ENCODE measurements at regions not wholly inside any gene's neighbourhood (a gene's known extent, or its start where the extent isn't known, plus 50 kb on each side); places are given as distances from the start of the nearest gene placed in this dataset.

- H3K9me3 ChIP-seq (ENCODE audit: control insufficient read depth, insufficient read depth, low read depth, low read length), result no peaks in the 10 kb centered on the region
- no peak overlapping the region for H3K27ac ChIP-seq (ENCODE audit: low read depth, low read length)
- no peaks in the 10 kb centered on the region for H3K36me3 ChIP-seq (ENCODE audit: control insufficient read depth, insufficient read depth, low read length)
Measured at GRCh38 chr4:125140966-125141495, 173.7 kb upstream of the FAT4 start.

GRCh38 chr4:125135652-125136051 lies 179.1 kb upstream of the FAT4 start:
- H3K27me3 ChIP-seq (ENCODE audit: control insufficient read depth, insufficient read depth, low read length), result no peaks in the 10 kb centered on the region
- H3K4me1 ChIP-seq (ENCODE audit: control insufficient read depth, insufficient read depth, low read length), result no peaks in the 10 kb centered on the region
- no peaks in the 10 kb centered on the region for H3K36me3 ChIP-seq (ENCODE audit: control insufficient read depth, insufficient read depth, low read length)
- no peak overlapping the region for H3K27ac ChIP-seq (ENCODE audit: low read depth, low read length)
- no peak overlapping the region for H3K9ac ChIP-seq (ENCODE audit: low read length)
- H3K4me3 ChIP-seq (ENCODE audit: low read depth, low read length), result no peak overlapping the region
- no peaks in the 10 kb centered on the region for H3K9me3 ChIP-seq (ENCODE audit: control insufficient read depth, insufficient read depth, low read depth, low read length)

More at GRCh38 chr4:125140966-125141495, 173.7 kb upstream of the FAT4 start:
- no peak overlapping the region for H3K4me3 ChIP-seq (ENCODE audit: low read depth, low read length)
- H3K4me1 ChIP-seq (ENCODE audit: control insufficient read depth, insufficient read depth, low read length), result no peaks in the 10 kb centered on the region
- H3K27me3 ChIP-seq (ENCODE audit: control insufficient read depth, insufficient read depth, low read length), result no peaks in the 10 kb centered on the region
- H3K9ac ChIP-seq (ENCODE audit: low read length), result no peak overlapping the region

GRCh38 chr4:125132729-125133128 lies 182.0 kb upstream of the FAT4 start:
- Histone ChIP-seq H3K27ac (ENCODE audit: low read depth, low read length) (no peak overlapping the region), H3K36me3 (ENCODE audit: control insufficient read depth, insufficient read depth, low read length) (no peaks in the 10 kb centered on the region), H3K27me3 (ENCODE audit: control insufficient read depth, insufficient read depth, low read length) (no peaks in the 10 kb centered on the region), H3K4me3 (ENCODE audit: low read depth, low read length) (no peak overlapping the region), H3K4me1 (ENCODE audit: control insufficient read depth, insufficient read depth, low read length) (no peaks in the 10 kb centered on the region), H3K9ac (ENCODE audit: low read length) (no peak overlapping the region), H3K9me3 (ENCODE audit: control insufficient read depth, insufficient read depth, low read depth, low read length) (no peaks in the 10 kb centered on the region)

- Histone ChIP-seq H3K36me3 (ENCODE audit: control insufficient read depth, insufficient read depth, low read length) (no peaks in the 10 kb centered on the region), H3K27me3 (ENCODE audit: control insufficient read depth, insufficient read depth, low read length) (no peaks in the 10 kb centered on the region), H3K9ac (ENCODE audit: low read length) (no peak overlapping the region), H3K4me1 (ENCODE audit: control insufficient read depth, insufficient read depth, low read length) (no peaks in the 10 kb centered on the region), H3K27ac (ENCODE audit: low read depth, low read length) (no peak overlapping the region), H3K4me3 (ENCODE audit: low read depth, low read length) (no peak overlapping the region), H3K9me3 (ENCODE audit: control insufficient read depth, insufficient read depth, low read depth, low read length) (no peaks in the 10 kb centered on the region)
Measured at GRCh38 chr4:125131891-125132680, 182.7 kb upstream of the FAT4 start.

GRCh38 chr4:125125276-125125675 lies 189.5 kb upstream of the FAT4 start:
- H3K27ac ChIP-seq (ENCODE audit: low read depth, low read length), result no peak overlapping the region
- H3K4me1 ChIP-seq (ENCODE audit: control insufficient read depth, insufficient read depth, low read length), result peaks cover 6% of the 10 kb centered on the region
- H3K4me3 ChIP-seq (ENCODE audit: low read depth, low read length), result no peak overlapping the region
- no peaks in the 10 kb centered on the region for H3K36me3 ChIP-seq (ENCODE audit: control insufficient read depth, insufficient read depth, low read length)
- no peak overlapping the region for H3K9ac ChIP-seq (ENCODE audit: low read length)
- no peaks in the 10 kb centered on the region for H3K9me3 ChIP-seq (ENCODE audit: control insufficient read depth, insufficient read depth, low read depth, low read length)
- no peaks in the 10 kb centered on the region for H3K27me3 ChIP-seq (ENCODE audit: control insufficient read depth, insufficient read depth, low read length)

GRCh38 chr4:125123570-125124109 lies 191.1 kb upstream of the FAT4 start:
- Histone ChIP-seq H3K27ac (ENCODE audit: low read depth, low read length) (no peak overlapping the region), H3K9me3 (ENCODE audit: control insufficient read depth, insufficient read depth, low read depth, low read length) (no peaks in the 10 kb centered on the region), H3K4me1 (ENCODE audit: control insufficient read depth, insufficient read depth, low read length) (peaks cover 6% of the 10 kb centered on the region), H3K27me3 (ENCODE audit: control insufficient read depth, insufficient read depth, low read length) (no peaks in the 10 kb centered on the region), H3K9ac (ENCODE audit: low read length) (no peak overlapping the region), H3K36me3 (ENCODE audit: control insufficient read depth, insufficient read depth, low read length) (no peaks in the 10 kb centered on the region), H3K4me3 (ENCODE audit: low read depth, low read length) (no peak overlapping the region)

GRCh38 chr4:125121581-125121980 lies 193.2 kb upstream of the FAT4 start:
- no peaks in the 10 kb centered on the region for H3K36me3 ChIP-seq (ENCODE audit: control insufficient read depth, insufficient read depth, low read length)

GRCh38 chr4:125116431-125116830 lies 198.3 kb upstream of the FAT4 start:
- H3K4me1 ChIP-seq (ENCODE audit: control insufficient read depth, insufficient read depth, low read length), result peaks cover under 1% of the 10 kb centered on the region; the same call in 1 of the 2 replicates
- no peaks in the 10 kb centered on the region for H3K9me3 ChIP-seq (ENCODE audit: control insufficient read depth, insufficient read depth, low read depth, low read length)
- H3K27me3 ChIP-seq (ENCODE audit: control insufficient read depth, insufficient read depth, low read length), result no peaks in the 10 kb centered on the region
- H3K4me3 ChIP-seq (ENCODE audit: low read depth, low read length), result no peak overlapping the region
- no peak overlapping the region for H3K27ac ChIP-seq (ENCODE audit: low read depth, low read length)
- no peaks in the 10 kb centered on the region for H3K36me3 ChIP-seq (ENCODE audit: control insufficient read depth, insufficient read depth, low read length)
- H3K9ac ChIP-seq (ENCODE audit: low read length), result no peak overlapping the region

More at GRCh38 chr4:125121581-125121980, 193.2 kb upstream of the FAT4 start:
- no peak overlapping the region for H3K9ac ChIP-seq (ENCODE audit: low read length)
- no peak overlapping the region for H3K27ac ChIP-seq (ENCODE audit: low read depth, low read length)
- no peak overlapping the region for H3K4me3 ChIP-seq (ENCODE audit: low read depth, low read length)
- peaks cover 6% of the 10 kb centered on the region for H3K4me1 ChIP-seq (ENCODE audit: control insufficient read depth, insufficient read depth, low read length)
- H3K9me3 ChIP-seq (ENCODE audit: control insufficient read depth, insufficient read depth, low read depth, low read length), result no peaks in the 10 kb centered on the region
- H3K27me3 ChIP-seq (ENCODE audit: control insufficient read depth, insufficient read depth, low read length), result no peaks in the 10 kb centered on the region

GRCh38 chr4:125115941-125116340 lies 198.8 kb upstream of the FAT4 start:
- H3K9ac ChIP-seq (ENCODE audit: low read length), result no peak overlapping the region
- H3K36me3 ChIP-seq (ENCODE audit: control insufficient read depth, insufficient read depth, low read length), result no peaks in the 10 kb centered on the region
- H3K27ac ChIP-seq (ENCODE audit: low read depth, low read length), result no peak overlapping the region
- no peaks in the 10 kb centered on the region for H3K9me3 ChIP-seq (ENCODE audit: control insufficient read depth, insufficient read depth, low read depth, low read length)
- peaks cover 5% of the 10 kb centered on the region; the same call in 1 of the 2 replicates for H3K4me1 ChIP-seq (ENCODE audit: control insufficient read depth, insufficient read depth, low read length)
- H3K27me3 ChIP-seq (ENCODE audit: control insufficient read depth, insufficient read depth, low read length), result no peaks in the 10 kb centered on the region
- H3K4me3 ChIP-seq (ENCODE audit: low read depth, low read length), result no peak overlapping the region

- no peaks in the 10 kb centered on the region for H3K27me3 ChIP-seq (ENCODE audit: control insufficient read depth, insufficient read depth, low read length)
- no peak overlapping the region for H3K27ac ChIP-seq (ENCODE audit: low read depth, low read length)
- H3K9me3 ChIP-seq (ENCODE audit: control insufficient read depth, insufficient read depth, low read depth, low read length), result no peaks in the 10 kb centered on the region
- H3K4me1 ChIP-seq (ENCODE audit: control insufficient read depth, insufficient read depth, low read length), result peaks cover 5% of the 10 kb centered on the region; the same call in 1 of the 2 replicates
- H3K36me3 ChIP-seq (ENCODE audit: control insufficient read depth, insufficient read depth, low read length), result no peaks in the 10 kb centered on the region
- H3K4me3 ChIP-seq (ENCODE audit: low read depth, low read length), result no peak overlapping the region
- H3K9ac ChIP-seq (ENCODE audit: low read length), result no peak overlapping the region
Measured at GRCh38 chr4:125115476-125115875, 199.3 kb upstream of the FAT4 start.

- H3K36me3 ChIP-seq (ENCODE audit: control insufficient read depth, insufficient read depth, low read length), result no peaks in the 10 kb centered on the region
- H3K9ac ChIP-seq (ENCODE audit: low read length), result no peak overlapping the region
Measured at GRCh38 chr4:125112536-125112935, 202.2 kb upstream of the FAT4 start.

More at GRCh38 chr4:125112536-125112935, 202.2 kb upstream of the FAT4 start:
- H3K4me3 ChIP-seq (ENCODE audit: low read depth, low read length), result no peak overlapping the region
- no peaks in the 10 kb centered on the region for H3K9me3 ChIP-seq (ENCODE audit: control insufficient read depth, insufficient read depth, low read depth, low read length)
- H3K4me1 ChIP-seq (ENCODE audit: control insufficient read depth, insufficient read depth, low read length), result peaks cover 5% of the 10 kb centered on the region; the same call in 1 of the 2 replicates
- no peak overlapping the region for H3K27ac ChIP-seq (ENCODE audit: low read depth, low read length)
- H3K27me3 ChIP-seq (ENCODE audit: control insufficient read depth, insufficient read depth, low read length), result no peaks in the 10 kb centered on the region
